ENCODE measurements at regions not wholly inside any gene's neighbourhood (a gene's known extent, or its start where the extent isn't known, plus 50 kb on each side); places are given as distances from the start of the nearest gene placed in this dataset.

- TF ChIP-seq CTCF (IDR thresholded peaks at IDR 0.05; ENCODE audit: low read depth, low read length) = no peak
- TF ChIP-seq EZH2phosphoT487 (IDR thresholded peaks at IDR 0.05; ENCODE audit: low read depth) = no peak
These were observed 120.3 kb downstream of the MAD2L1 start for GRCh38 chr4:119946359-119946758.

Measured in OCI-LY3 (cell line).